ENCODE measurements at regions not wholly inside any gene's neighbourhood (a gene's known extent, or its start where the extent isn't known, plus 50 kb on each side); places are given as distances from the start of the nearest gene placed in this dataset.

GRCh38 chr2:154587739-154588138 lies 110.8 kb upstream of the KCNJ3 start:
- TF ChIP-seq CTCF (conservative IDR thresholded peaks at IDR 0.05 in 1 of 2, IDR thresholded peaks at IDR 0.05 in 1 of 2; ENCODE audit: extremely low read depth in 1 of 2, insufficient read depth in 1 of 2, low read depth in 1 of 2, low read length in 2 of 2) (no peak), EZH2 (IDR thresholded peaks at IDR 0.05; ENCODE audit: borderline replicate concordance, low read length) (no peak)

All from mammary epithelial cell (primary cell).